ENCODE measurements at regions not wholly inside any gene's neighbourhood (a gene's known extent, or its start where the extent isn't known, plus 50 kb on each side); places are given as distances from the start of the nearest gene placed in this dataset.

DNA sequence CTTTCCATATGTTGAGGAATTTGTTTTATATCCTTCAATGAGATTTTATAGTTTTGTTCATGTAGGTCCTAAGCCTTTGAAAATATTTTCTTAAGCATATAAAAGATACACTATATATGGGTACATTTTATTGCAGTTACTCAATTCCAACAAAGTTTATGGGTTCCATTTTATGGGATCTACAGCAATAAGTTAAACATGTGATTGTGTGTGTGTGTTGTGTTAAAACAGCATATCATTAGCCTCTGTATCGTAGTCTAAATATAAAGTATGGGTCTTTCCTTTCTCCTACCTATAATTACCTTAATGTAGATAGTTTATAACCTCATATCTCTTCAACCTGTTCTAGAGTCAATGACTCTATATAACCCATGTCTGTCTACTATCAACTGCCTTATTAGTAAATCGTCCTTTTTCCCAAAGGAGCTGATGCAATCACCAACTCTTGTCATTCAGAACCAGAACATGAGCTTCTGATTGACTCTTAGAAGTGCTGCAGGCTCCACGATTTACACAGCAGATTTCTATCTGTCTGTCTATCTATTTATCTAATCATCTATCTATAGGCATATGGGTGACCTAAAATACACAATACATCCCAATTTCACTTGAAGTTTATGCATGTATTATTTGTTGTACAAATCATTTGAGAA lies 512.6 kb upstream of the CBLB start:
- no peak for DNase-seq (ENCODE audit: low read depth in 2 of 2)

DNA sequence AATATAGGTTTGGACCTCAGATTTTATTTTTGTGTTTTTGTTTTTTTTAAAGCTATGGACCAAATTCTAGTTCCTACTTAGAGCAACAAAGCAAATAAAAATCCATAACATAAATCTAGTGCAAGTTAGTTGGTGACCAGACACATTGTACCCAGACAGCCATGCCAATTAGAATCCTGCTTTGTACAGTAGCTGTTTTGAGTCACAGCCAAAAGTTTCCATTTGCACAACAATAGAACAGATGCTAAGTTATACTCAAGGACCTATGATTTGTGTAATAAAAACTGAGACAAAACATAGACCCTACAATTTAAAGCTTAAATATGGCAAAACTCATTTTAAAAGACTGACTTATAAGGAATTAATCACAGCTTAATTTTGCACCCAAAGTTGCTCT lies 513.1 kb upstream of the CBLB start:
- no peak for DNase-seq (ENCODE audit: low read depth in 2 of 2)

DNA sequence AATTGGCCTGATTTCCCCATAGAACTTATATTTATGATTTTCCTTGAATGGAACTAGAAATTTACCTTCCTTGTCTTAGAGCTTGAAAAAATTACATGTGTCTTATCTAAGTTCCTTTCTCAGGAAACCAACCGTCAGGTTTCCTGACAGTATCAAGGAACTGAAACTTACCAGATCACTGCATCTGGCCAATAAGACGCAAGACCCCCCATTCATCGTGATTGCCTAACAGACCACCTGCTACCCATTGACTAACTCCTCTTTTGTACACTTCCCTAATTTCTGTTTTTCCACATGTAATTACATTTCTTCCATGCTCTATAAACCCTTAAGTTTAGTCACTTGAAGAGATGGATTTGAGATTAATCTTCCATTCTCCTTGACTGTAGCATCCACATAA lies 517.2 kb upstream of the CBLB start:
- no peak for DNase-seq (ENCODE audit: low read depth in 2 of 2)

DNA sequence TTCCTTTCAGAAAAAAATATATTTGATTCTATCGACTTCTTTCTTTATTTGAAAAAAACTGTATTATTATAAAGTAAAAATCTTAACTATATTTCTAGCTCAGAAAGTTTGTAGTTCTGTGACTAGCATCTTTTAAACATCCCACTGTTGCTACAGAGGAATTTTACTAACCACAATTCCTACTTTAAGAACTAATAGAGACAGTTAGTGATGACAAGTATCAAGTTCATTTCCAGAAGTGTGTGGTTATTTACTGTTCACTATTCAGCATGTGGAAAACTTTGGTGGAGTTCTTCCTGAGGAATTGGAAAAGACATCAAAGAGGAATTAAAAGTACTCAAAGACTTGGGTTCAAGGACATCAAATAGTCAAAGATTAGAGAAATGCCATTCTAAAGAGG lies 524.1 kb upstream of the CBLB start:
- DNase-seq (ENCODE audit: low read depth in 2 of 2), result no peak

DNA sequence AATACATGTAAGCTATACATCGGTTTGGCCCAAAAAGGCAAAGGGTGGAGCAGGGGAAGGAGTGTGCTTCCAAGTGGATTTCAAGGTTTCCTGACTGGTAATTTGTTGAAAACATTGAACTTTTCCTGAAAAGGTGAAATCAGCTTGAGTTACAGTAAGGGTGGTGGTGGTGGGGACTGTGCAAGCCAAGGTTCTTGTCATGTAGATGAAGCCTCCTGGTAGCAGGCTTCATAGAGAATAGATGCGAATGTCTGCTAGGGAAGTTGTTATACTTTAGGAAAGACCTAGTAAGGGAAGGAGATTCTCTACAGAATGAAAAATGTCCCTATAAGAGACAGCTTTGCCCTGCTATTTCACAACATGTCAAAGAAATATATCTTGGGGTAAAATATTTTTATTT lies 528.2 kb upstream of the CBLB start:
- DNase-seq (ENCODE audit: low read depth in 2 of 2), result no peak

DNA sequence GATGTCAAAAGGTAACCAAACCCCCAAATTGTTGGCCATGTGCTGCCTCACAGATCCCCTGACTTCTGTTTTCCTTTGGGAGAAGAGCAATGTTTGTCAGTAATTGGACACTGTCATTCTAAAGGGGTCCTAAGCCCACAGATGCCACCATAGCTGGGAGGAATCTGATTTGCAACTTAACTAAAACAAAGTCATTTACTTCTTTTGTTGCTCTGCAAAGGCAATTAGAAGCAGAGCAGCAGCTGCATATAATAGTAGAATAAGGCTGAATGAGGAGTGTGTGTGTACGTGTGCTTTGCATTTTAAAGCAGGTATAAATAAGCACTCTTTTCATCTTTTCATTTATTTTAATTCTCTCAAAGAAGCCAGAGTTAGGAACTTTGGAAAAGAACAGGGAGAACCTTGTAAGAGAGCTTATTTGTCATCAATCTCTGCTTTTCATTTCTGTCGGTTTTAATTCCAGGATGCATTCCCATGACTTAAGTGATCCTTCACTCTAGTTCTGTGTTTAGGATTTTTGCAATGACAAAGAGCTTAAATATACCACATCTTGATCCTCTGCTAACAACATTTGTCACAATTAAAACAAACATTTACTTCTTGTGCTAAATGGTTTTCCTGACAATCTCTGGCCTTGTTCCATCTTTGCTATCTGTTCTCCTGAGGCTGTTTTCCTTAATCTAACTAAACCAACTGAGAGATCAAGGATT lies 530.2 kb upstream of the CBLB start:
- DNase-seq (ENCODE audit: low read depth in 2 of 2), result no peak

DNA sequence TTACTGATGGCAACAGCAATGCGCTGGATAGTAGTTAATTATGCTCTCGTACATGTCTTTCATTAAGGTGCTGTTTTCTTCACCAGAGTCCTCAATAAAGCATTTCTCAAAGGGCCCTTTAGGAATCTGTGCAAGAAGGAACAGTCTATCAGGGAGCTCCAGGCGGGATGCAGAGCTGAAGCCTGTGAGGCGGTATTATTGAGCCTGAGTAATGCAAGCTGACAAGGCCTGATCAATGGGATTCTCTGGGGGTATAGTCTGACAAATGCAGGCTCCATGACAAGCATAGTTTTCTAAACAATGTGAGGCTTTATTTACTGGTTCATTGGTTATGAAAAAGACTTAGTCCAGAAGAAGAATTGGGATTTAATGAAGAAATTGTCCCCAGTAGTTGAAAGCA lies 530.9 kb upstream of the CBLB start:
- DNase-seq (ENCODE audit: low read depth in 2 of 2), result no peak

DNA sequence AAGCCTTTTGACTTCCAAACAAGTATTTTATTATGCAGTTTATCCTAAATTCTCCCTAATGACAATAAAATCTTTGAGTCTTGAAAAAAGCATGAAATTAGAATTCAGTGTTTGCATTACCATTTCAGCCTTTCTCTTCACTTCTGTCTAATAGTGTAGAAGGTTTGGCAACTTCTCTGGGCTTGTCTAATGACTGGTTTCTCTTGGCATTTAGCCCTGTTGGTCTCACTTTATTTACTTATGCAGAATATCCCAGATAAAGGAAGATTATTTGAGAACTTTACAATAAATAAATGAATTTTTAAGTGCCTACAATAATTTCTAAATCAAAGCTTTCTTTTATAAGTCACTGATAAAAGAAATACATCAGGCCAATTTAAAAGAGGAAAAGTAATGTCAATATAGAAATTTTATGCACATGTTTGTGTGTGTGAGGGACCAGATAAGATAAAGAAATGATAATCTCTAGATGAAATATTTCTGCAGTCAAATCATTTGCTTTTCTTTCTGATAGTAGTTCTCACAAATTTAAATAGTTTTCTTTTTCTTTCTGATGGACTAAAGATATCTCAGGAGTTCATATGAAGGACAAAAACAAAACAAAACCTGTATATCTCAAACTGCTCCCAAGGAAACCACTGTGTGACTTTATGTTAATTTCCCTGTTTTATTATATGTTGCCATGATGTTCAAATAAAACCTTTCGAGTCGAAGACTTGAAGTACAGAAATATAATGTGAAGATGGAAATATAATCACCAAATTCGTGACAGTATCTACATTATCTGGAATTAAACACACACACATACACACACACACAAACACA lies 533.1 kb upstream of the CBLB start:
- no peak for DNase-seq (ENCODE audit: low read depth in 2 of 2)

DNA sequence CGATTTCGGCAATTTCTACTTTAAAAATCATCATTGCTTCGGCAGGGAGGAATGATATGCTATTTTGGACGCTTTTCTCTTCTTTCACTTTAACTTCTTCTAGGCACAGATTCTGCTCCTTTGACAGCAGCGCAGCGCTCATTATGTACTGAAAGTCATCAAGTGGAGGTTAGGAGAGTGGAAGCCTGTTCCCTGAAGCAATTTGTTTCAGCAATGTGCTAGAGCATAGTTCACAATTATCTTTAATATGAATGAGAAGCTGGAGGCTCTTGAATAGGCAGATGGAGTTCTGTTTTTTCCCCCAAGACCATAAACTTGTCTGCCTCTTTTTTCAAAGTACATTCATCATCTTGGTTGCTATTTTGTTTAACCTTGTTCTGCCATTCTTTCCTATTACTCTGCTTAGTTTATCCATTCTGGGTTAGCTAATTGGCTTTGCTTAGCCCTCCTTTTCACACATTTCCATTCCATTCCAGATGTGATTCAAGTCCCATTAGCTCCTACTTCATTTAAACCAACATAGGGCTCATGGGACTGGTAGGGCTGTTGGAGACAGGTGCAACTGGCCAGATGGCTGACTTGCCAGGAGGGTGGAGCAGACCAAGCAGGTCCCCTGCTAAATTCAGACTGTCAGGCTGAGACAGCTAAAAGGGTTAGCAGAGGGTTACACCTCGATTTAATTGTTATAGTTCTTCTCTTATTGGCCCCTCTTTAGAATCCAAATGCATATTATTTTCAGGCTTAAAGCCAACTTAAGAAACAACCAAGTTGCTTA lies 534.7 kb upstream of the CBLB start:
- DNase-seq (ENCODE audit: low read depth in 2 of 2), result no peak

DNA sequence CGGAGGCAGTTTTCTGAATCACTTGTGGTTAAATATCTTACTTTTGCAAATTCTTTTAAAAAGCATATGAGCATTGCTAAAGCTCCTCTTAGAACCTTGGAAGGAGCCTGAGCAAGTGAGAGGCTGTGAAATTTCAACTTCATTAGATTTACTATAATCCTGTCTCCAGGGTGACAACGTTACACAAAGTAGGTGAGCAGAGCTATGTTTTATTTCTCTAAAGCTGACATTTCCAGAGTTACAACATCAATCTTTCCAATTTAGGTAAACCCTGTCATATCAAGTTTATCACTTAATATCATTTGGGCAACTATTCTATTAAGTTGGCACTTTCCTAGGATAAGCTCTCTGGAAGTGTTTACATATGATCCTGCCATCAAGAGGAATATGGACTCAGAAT lies 544.9 kb upstream of the CBLB start:
- no peak for DNase-seq (ENCODE audit: low read depth in 2 of 2)

DNA sequence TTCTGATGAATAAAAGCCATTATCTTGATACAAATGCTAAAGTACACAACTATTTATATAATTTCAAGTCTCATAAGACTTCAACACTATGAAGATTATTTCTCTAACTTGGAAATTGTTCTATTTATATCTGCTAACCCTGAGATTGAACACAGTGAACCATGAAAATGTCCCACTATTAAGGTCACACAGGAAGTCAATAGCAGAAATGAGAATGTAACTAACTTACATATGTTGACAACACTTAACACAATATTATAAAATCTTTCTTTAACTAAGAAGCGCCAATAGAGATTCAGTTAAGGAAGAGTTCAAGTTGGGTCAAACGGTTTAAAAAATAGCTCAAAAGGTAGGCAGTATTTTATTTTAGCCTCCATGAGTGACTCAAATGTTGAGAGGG lies 551.8 kb upstream of the CBLB start:
- DNase-seq (ENCODE audit: low read depth in 2 of 2), result no peak

DNA sequence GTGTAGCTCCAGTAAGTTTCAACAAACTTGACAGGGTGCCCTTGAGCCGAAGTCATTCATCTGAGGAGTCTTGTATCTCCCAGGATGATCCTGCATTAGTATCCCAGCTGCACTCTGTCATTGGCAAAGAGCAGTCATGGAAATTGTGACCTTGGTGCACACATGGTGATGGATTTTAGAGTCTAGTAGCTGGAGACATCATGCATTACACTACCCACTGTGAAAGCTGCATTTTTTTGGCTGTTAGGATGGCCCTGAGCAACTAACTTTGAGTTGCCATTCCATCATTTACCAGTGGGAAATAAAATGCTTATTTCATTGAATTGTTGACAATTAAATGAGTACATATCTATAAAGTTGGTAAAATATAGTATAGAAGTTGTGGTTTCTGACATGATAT lies 552.6 kb upstream of the CBLB start:
- no peak for DNase-seq (ENCODE audit: low read depth in 2 of 2)

DNA sequence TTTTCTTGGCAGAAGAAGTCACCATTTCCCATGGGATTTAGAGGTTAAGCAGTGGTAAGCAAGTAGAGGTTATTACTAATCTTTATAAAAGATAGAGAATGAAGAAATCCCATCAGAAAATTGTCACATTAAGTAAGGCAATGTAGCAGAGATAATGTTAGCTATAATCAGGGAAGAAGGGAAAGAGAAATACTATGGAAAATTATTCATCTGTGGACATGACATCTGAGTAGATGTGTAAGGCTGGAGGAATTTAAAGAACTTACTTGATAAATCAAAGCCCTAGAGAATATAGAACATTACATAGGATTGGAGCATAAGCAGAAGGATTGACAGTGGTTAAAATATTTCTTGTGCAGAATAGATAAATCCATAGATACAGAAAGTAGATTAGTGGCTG lies 553.1 kb upstream of the CBLB start:
- DNase-seq (ENCODE audit: low read depth in 2 of 2), result no peak

DNA sequence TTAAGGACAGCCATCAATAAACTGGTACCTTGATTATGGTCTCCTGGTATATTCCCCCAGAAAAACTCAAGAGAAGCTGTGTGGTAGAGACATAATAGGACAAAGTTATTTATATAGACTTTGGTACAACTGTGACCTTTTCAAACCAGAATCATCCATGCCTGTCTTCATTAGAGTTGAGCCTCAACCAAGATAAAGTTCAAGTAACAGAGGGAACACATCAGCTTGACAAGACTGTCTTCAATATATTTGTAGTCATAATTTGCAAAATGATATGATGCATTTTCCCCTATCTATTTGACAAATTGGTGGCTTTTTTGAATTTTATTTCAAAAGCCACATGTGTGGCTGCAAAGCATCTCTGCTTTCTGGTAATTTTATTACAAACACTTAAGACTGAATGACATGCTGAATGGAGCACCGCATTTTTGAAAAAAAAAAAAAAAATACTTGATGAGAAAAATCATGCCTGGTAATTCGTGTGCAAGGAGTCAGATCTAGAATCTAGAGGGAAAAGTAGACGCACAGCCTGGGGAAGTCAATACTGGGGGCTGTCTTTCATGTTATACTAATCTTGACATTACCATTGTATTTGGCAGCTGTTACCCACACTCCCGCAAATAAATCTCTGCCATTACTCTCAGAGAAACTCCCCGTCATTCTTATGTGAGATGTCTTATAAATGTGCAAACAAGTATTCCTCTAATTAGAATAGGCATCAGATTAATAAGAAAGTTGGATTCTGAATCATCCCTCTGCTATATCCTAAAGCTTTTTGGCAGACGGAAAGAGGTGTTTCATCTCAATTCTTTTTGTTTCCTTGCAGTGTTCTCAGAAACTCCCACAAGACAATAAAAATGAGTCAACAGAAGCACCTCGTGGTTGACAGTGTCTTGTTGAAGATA lies 554.8 kb upstream of the CBLB start:
- no peak for DNase-seq (ENCODE audit: low read depth in 2 of 2)

DNA sequence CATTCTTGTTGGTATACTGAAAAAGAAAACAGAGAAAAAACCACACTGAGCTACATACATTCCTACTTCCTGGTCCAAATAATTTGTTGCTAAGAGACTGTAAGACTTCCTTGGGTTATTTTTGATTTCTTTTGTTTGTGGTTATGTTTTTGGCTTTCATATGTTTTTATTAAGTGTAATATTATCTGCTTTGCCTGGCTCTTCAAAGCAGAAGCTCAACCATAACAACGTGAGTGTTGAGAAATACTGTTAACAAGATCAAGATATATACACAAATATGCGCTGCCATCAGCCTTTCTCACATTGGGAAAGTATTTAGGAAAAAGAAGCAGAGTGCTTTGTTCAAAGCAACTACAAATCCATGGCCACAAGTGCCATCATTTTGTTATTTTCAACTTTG lies 556.2 kb upstream of the CBLB start:
- no peak for DNase-seq (ENCODE audit: low read depth in 2 of 2)

DNA sequence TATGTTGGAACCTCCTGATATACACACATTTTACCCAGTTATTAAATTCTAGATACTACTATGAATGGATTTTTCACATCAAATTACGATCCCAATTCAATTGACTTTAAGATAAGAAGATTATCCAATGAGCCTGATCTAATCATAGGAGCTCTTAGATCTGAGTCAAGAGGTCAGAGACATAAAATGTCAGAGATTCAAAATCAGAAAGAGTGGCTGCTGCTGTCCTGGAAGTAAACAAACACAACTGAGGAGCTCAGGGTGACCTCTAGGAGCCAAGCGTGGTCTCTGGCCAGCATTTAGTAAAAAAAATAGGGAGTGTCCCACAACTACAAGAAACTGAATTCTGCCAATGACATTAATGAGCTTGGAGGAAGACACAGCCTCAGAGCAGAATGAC lies 557.1 kb upstream of the CBLB start:
- no peak for DNase-seq (ENCODE audit: low read depth in 2 of 2)

DNA sequence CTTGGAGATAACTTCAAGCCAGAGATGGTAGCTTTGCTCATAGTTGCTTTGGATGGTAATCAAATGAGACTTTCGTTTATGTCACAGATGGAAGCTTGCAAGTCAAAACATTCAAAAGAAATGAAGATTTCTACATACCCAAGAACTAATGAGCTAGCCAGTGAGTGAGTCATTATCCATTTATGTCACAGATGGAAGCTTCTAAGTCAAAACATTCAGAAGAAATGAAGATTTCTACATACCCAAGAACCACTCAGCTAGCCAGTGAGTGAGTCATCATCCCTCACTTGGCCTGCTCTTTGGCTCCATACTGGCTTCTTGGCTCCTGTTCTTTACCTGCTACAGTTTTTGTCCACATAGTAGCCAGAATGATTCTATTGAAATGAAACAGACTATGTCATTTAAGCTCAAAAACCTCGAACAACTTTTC lies 559.8 kb upstream of the CBLB start:
- no peak for DNase-seq (ENCODE audit: low read depth in 2 of 2)

DNA sequence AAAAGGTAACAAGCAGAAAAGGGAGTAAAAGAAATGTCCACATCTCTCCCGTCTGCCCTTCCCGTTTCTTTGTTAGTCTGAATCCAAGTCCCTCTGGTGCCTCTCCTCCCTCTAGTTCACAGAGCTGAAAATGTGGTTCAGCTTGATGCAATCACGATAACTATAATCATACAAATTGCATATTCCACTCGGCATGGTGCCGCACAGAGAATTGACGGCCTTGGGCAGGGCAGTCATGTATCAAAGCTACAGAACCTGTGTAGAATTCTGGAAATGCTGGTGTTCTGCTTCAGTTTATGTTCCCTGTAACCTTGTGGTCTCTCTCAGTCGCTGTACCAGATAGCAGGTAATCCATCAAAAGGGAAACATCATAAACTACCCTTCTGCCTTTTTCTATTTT lies 562.9 kb upstream of the CBLB start:
- DNase-seq (ENCODE audit: low read depth in 2 of 2), result no peak

DNA sequence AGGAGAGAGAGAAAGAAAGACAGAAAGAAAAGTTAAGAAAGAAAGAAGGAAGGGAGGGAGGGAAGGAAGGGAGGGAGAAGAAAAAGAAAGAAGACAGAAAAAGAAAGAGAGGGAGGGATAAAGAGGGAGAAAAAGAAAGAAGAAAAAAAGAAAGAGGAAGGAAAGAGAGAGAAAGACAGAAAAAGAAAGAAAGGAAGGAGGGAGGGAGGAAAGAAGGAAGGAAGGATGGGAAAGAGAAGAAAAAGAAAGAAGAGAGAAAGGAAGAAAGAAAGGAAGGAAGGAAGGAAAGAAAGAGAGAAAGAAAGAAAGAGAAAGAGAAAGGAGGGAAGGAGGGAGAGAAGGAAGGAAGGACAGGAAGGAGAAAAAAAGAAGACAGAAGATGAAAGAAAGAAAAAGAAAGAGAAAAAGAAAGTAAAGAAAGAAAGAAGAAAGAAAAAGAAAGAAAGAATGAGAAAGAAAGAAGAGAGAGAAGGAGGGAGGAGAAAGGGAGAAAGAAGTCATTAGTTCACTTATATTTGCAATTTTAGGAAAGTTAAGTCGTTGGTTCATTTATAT lies 567.2 kb upstream of the CBLB start:
- DNase-seq (ENCODE audit: low read depth in 2 of 2), result no peak

DNA sequence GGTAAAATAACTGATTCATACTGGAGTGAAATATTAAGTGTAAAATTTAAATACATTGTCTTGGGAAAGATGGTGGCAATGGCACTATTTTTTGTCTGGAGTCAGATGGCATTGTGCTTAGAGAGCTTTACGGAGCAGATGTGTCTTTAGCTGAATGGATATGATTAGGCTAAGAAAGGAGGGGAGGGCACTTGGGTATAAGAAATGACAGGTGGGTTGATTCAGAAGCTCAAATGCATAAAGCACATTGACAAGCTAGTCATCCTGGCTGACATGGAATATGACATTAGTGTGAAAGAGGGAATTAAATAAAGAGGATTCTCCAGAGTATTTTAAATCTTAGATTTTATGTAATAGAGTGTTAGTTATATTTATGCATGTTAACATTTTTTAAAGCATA lies 570.1 kb upstream of the CBLB start:
- DNase-seq (ENCODE audit: low read depth in 2 of 2), result no peak

DNA sequence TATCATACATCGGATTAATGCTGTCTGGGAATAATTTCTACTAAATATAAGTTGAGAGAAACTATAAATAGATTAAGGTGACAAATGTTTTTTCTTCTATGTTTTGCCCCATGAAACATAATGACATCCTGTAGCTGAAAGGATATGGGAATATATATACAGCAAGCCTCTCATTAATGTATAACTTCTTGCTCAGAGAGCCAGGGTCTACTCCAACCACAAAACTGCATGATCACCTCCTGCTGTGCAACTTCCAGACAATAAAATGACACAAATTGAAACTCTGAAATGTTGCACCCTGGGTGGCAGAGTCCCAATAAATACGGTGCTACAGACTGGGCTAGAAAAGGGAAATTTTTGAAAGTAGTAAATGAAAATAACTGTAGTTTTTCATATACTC lies 571.9 kb upstream of the CBLB start:
- no peak for DNase-seq (ENCODE audit: low read depth in 2 of 2)

Data from dermis microvascular lymphatic vessel endothelial cell (primary cell).